GM04504 (cell line): ENCODE measurements at regions not wholly inside any gene's neighbourhood (a gene's known extent, or its start where the extent isn't known, plus 50 kb on each side); places are given as distances from the start of the nearest gene placed in this dataset.

Experiments
- DNase-seq: peaks from one replicate; pipeline ENCODE4 v3.0.0-alpha.2; 2012; ENCODE audit warnings: low read depth

GRCh38 chr2:67241453-67241852 lies 155.7 kb upstream of the ETAA1 start:
- no peak for DNase-seq

DNA sequence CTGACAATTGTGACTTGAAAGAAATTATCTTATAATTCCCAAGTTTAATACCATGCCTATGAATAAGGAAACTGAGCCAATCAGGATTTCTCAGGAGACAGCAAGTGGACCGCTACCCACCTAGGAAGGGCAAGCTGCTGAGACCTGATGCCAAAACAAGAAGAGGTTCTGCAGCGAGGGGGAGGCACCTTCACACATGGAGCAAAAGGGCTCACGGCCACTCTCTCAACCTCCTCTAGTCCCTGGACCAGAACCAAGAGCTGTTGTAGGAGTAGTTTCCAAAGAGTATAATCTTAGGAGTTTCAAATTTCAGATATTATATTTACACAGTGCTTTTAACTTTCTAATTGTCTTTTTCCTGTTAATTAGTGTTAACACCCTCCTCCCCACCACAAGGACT lies 154.7 kb upstream of the ETAA1 start:
- DNase-seq, result no peak

DNA sequence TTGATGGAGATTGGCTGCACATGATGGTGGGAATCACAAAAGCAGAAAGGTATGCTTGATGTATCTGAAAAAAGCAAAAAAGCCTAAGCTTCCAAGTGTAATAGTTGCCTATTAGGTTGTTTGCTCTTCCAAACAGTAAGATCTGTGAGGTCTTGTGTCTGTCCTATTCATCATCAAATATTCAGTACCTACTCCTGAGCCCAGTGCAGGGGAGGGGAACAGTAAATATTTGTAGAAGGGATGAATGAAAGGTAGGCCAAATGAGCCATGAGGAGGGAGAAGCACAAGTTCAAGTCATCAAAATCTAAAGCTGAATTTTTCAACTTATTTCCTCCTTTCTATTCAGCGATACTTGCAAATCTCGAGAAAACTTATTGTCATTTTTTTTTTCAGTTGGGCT lies 153.2 kb upstream of the ETAA1 start:
- DNase-seq, result no peak

GRCh38 chr2:67246791-67247190 lies 150.3 kb upstream of the ETAA1 start:
- no peak for DNase-seq

GRCh38 chr2:67251741-67252140 lies 145.4 kb upstream of the ETAA1 start:
- DNase-seq, result no peak

DNA sequence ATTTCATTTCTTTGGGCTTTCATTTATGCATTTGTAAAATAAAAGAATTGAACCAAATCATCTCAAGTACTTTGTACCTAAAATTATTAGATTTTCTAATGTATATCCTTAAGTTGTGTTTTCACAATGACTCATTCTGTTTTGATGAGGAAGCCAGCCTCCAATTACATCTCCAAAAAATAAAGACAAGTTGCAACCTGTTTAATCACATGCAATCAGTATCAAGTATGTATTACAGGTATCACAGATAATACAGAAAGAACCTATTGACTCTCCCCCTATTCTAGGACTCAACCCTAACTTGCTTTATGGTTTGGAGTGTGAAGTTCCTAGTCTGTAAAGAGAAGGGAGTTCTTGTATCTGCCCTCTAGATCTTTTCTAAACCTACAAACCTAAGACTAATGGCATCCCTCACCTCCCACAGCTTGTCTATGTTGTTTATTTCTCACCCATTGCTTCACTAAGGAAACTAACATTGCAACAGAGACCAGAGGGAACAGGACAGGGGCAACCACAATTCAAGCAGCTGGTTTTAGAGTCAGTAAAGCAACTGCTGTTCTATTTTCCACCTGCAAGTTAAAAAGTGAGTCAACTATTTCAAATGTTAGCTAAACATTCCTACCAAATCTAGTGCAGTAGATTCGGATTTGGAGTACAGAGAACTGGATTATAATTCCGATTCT lies 141.1 kb upstream of the ETAA1 start:
- DNase-seq, result no peak

- DNase-seq, result no peak
Observed at GRCh38 chr2:67256892-67257291, 140.2 kb upstream of the ETAA1 start.

DNA sequence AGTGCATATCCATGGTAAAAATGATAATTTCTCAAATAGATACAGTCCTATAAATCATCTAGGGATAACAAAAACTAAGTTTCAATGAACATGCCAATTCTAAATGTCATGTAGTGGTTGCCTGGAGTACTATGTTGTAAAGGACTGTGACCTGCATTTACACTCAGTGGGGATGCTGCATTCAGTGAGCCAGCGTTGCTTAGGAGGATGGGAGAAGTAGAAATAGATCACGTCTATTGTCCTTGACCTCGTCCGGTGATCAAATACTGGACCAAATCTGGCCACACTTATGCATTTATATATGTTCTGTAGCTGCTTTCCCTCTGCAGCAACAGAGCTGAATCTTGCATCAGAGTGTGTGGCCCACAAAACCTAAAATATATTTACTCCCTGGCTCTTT lies 139.0 kb upstream of the ETAA1 start:
- no peak for DNase-seq

- DNase-seq, result no peak
Observed at GRCh38 chr2:67258831-67259230, 138.3 kb upstream of the ETAA1 start.

GRCh38 chr2:67259556-67260342 lies 137.4 kb upstream of the ETAA1 start:
- DNase-seq, result peak; percentile 80

DNA sequence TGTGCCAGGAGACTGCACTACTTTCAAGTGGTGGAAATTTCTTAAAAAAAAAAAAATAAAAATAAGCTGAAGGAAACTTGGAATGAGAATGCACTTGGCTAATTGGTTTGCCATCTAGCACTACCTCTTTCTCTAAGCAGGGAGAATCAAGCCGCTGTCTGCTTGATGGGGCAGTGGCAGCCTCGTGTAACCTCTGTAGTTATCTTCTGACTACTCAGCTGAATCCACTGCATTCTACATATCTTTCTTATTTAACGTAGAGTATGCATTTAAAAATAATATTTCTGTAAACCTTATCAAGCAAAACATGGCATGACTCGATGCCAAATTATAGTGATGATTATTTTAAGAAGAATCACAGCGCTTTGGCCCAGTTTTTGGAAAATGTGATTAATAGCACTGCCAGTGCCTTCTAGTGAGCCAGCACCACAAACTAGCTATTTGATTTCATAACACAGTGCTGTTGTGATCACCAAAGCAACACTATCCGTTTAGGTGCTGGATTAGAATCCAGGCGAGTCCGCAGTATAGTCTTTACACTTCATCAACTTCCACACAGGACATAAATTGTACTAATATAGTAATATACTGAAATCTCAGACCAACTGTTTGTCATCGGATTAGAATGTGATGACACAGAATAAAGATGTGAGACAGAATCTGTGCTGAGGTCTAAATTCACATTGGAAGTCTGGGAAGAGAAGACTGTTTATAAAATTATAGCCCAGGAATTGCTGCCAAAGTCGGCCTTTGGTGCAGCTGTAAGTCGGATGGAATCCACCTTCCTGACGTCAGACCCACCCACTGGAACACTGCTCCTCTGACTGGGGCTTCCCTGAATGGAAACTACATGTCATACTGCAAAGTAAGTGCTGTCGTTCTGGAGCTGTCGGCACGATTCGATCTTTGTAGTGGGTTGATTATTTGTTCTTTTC lies 136.5 kb upstream of the ETAA1 start:
- DNase-seq, result peak; percentile 98

DNA sequence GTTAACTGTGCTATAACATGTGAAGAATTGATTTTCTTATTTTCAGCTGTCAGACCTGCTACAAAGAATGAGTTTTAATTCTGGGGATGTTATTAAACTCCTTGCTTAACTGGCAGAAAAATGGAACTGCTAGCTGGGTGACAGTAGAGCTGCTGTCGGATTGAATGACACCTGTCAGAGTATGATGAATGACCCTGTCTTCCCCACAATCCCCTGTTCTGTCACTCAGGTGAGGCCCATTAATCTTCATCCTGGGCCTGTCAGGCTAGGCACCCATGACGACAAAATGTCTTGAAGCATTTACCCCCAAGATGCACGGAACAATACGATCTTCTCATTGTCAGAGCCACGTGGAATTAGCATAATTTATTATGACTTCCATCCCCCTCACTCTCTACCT lies 129.9 kb upstream of the ETAA1 start:
- DNase-seq, result no peak

GRCh38 chr2:67268797-67269196 lies 128.3 kb upstream of the ETAA1 start:
- DNase-seq, result no peak

DNA sequence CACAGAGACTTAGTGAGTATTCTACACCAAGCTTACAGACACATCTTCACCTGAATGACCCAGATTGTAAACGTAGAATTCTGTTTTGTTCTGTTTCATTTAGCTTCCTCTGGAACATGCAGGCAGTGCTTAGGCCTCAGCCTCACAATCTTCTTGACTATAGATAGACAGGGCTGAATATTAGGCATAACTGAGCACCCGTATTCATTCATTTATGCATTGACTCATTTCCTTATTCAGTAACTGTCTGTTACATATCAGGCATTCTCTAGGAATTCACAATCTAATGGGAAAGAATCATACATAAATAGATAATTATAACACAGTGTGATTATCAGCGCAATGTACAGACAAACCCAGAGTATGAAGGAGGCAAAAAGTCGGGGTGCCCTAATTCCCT lies 124.9 kb upstream of the ETAA1 start:
- no peak for DNase-seq

DNA sequence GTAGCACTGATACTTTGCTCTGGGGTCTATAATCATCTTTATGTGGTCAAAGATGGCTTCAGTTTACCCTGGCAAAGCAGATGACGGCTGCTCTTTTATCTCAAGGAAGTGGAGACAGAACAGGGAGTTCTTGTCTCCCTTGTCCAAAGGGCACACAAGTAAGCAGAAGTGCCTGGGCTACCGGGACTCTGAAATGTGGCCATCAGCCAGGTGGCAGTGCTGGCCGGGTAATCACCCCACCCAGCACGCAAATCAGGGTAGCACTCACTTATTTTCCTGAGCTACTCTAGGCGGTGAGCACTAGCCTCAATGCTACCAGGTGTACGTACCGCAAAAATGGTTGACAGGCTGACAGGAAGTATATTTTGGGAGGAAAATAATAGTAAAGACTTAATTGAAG lies 119.7 kb upstream of the ETAA1 start:
- DNase-seq, result no peak

GRCh38 chr2:67281101-67281500 lies 116.0 kb upstream of the ETAA1 start:
- DNase-seq, result no peak

DNA sequence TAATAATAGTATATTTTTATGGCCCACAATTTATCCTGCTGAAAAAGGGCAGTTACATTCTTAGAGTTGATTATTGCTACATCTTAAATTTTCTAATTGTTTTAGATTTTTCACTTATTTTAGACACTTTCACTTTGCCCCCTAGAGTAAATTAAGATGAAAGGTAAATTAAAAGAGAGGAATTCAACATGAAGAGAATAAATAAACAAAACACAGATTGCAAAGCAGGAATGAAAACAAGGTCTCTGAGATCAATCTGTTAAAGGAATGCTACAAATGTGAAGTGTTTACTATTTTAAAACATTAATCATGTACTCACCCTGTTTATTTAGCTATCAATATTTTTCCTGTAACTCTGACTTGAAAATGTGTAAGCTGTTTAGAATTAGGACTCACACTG lies 113.5 kb upstream of the ETAA1 start:
- DNase-seq, result no peak

DNA sequence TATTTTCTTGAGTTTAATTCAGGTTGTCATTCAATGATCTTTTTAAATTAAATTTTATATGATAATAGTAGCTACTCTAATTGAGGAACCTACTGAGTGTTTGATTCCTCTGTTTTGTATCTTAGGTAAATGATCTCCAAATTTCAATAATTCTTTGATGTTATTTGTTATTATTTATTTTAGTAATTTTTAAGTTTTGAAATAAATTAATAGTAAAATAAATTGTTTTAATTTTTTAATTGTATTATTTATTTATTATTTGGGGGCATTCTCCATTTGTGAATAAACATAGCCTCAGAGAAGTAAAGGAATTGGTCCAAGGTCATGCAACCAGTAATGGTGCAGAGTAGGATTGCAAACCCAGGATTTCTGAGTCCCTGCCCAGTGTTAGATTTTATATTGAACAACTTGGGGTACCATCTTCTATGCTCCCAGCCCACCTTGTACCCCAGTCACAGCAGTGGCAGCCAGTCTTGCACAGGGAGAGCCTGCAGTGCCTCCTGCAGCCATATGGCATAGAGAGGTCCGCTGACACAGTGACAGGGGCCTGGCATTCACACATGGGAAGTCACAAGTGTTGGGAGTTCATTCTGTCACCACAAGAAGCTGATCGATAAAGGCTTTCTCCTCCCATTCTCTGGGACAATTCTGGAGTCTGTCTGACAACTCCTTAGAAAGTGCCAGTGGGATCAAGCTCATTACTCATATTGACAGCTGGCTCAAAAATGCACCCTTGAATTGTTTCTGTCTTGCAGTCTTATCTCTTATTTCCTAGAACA lies 110.0 kb upstream of the ETAA1 start:
- DNase-seq, result no peak

- no peak for DNase-seq
Observed at GRCh38 chr2:67289271-67289670, 107.9 kb upstream of the ETAA1 start.

DNA sequence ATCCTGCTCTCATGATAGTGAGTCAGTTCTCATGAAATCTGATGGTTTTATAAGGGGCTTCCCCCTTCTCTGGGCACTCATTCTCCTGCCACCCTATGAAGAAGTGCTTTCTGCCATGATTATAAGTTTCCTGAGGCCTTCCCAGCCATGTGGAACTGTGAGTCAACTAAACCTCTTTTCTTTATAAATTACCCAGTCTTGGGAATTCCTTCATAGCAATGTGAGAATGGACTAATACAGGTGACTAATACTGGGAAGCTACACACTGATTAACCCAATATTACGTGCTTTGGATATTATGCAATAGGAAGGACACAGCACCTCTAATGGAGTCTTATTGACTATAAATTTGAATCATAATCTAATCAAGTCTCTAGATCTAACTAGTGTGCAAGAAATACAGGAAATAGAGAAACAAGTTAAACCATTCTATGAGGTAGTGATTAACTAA lies 107.2 kb upstream of the ETAA1 start:
- DNase-seq, result no peak

- DNase-seq, result no peak
Observed at GRCh38 chr2:67290451-67291290, 106.5 kb upstream of the ETAA1 start.
